Fibroblast of skin of right biceps (primary cell): ENCODE measurements at regions not wholly inside any gene's neighbourhood (a gene's known extent, or its start where the extent isn't known, plus 50 kb on each side); places are given as distances from the start of the nearest gene placed in this dataset.
A peak's percentile ranks its signal among the peaks of the same experiment; 100 is the strongest.

Experiments used
- DNase-seq: peaks from one replicate; pipeline ENCODE4 v3.0.0-alpha.2; 2013

DNA sequence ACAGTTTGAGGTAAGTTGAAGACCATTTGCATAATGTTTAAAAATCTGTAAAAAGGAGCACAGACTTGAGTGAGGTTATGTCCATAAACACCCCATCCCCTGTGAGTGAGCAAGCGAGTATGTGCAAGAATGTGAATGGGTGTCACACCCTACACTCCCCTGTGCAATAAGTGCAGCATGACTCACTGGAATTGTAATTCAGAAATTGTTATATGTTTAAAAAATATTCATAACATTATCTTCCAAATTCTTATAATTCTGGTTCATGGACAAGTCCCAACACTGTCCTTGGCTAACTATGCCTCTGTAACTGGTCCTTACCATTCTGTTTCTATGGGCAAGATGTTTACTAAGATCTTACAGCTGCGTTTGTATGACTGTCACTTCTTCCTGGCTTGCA is 207.8 kb upstream of the FAR2 start:
- peak; percentile 66 for DNase-seq

DNA sequence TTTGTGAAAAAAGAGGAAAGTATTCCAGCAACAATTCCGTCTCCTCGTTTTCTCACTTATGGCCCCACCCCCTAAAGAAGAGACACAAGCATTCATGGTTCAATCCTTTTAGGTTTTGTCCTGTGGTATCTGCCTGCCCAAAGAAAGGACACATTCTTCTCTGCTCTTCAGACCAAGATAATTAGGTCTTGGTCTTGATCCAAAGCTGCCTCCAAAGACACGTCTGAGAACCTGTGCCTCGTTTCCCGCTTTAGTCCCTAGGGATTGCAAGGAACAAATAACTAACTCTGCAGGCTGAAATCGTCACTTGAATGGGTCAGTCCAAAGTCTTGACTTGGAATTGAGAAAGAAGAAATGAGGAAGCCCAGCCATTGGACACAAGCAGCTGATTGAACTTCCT is 202.7 kb upstream of the FAR2 start:
- DNase-seq = no peak

DNA sequence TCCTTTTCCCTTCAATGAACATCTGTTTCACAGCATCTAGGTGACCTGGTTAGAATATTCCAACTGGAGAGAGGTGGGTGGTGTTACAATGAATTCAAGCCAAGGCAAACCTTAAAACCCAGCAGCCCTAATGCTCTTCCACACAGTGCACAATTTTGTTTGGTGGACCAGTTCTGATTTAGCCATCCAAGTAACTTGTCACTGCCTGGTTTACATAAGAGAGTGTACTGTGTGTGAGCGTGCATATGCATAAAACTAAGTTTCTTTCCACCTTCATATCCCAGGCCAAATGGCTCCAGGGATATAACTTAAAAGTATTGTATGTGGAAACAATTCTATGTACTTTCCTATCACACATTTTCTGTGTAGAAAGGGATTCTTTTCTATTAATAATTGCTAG is 200.4 kb upstream of the FAR2 start:
- no peak for DNase-seq

DNA sequence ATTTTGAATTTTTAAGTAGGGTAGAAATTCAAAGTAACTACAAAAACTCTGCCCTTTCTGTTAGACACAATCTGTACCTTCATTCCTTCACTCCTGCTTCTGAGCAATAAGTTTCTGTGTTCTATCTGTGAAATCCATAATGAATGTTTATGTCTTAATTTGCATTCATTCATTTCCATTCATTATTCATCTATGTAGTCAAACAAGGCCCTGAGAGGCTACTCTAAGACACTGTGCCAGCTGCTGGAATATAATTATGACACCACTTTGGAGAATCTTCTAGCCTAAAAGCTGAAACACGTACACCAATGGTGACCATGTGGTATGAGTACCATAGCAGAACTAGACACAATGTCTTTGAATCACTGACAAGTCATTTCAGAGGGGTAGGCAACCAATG is 199.9 kb upstream of the FAR2 start:
- no peak for DNase-seq

DNA sequence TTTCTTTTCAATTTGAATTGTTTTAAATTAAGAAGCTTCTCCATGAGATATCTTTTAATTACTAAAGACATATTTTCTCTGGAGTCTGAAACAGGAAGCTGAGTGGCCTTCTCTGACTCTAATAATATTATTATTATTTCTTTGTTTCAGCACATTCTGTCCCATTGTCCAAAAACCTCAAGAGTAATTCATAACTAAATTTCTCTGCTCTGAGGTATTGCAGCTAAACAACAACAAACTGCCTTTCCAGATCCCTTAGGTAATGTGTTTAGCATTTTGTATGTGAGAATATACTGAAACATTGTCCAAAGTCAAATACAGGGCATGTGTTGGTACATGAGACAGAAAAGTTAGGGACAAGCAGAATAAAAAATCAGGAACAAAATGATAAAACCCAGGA is 199.0 kb upstream of the FAR2 start:
- DNase-seq = no peak

DNA sequence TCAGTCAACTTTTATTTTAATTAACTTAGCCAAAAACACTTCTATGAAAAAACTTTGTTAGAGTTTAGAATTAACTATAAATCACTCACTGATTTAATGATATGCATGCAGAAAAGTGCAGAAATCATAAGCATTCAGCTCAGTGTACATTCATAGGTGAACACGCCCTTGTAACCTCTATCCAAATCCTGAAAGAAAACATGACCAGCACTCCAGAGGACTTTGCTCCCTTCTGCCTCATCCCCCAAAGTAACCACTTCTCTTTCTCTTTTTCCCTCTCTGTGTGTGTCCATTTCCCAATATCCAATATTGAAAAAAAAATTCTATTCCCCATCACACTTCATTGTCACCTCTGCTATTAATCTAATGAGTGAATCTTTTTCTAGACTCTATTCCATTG is 197.1 kb upstream of the FAR2 start:
- DNase-seq = no peak

DNA sequence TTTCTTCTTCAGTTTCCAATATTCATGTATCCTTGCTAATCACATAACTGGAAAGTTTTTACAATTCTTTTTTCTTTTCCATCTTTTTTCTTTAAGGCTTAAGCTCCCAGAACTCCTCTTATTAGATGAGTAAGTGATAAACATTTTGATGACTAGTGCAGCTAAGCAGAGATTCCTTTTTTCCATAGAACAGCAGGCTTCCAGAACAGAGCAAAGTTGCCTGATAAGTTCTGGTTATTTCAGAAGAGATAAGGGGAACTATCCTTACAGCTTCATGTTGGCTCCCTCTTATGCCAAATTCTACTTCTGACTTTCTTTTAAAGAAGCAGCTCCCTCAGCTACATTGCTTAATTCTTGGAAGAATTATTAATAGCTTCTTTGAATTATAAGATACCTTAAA is 194.7 kb upstream of the FAR2 start:
- DNase-seq = no peak

DNA sequence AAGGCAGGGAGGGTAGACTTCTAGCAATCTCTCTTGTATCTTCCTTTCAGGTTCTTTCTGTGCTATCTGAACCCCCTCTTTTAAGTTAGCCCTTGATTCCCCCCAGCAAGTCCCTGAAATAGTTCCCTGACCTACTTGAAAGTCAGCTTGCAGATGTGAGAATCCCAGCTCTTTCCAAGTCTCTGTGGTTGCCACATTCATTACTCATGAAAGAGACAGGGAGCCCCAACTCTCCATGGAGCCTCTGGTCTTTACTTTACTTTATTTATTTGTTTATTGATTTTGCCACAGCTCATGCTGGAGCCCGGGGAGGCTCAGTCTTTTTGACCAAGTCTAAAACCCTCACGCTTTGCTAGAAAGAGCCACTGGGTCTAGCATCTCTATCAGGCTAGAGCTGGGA is 193.6 kb upstream of the FAR2 start:
- no peak for DNase-seq

DNA sequence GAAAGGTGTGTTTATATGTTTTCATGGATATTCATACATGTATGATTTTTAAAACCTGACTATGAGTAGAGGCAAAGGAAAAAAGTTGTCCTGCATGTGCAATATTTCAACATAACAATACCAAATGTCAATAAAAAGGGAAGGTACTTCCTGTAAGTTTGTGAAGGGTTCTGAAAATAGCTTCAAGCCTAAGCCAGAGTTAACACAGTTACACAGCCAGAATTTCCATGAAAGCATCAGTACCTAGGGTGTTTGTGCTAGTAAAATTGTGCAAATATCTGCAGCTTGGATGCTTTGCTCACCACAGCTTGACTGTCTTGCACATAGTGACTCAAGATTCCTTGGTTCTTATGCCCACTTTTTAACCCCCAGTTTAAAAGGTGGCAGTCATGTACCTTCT is 193.1 kb upstream of the FAR2 start:
- no peak for DNase-seq

DNA sequence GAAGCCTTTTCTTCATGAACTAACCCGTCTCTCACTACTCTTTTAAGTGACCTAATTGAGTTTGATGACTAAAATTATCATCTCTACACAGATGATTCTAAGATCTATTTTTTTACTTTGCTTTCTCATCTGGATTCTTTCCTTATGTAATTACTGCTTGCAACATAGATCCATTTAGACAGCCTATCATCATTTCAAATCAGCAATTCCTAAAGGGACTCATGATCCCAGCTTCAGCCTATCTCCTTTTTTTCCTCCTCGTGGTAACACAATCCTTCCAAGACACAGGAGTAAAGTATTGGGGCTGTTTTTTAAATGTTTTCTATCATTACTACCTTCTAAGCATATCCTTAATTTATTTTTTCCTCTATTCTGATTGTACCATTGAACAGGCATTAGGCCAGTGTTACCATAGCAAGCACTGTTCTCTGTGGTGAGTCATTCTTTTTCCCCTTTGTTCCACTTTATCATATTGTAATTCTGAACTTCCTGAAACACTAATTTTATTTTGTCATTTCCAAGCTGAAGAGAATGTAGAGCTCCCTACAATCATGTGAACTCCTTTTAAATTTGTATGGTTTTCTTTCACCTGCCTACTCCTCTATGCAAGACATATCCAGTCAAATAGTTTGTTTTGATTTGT is 190.4 kb upstream of the FAR2 start:
- DNase-seq = peak; percentile 25

DNA sequence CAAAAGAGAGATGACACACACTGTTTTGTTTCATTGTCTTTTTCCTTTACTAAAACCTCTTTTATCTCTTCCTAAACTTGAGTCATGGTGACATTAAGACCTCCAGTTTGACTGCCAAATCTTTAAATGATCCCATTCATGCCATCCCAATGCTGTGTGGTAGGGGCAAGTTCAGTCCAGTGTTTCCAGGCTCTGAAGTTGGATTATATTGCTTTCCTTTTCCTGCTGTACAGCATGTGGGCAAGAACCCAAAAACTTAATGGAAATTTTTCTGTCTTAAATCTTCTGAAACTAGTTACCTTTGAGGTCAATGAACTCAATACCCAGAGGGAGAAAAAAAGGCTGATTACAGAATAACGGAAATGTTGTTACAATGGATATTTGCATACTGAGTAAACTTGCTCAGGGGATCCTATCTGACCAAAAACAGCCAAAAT is 187.1 kb upstream of the FAR2 start:
- DNase-seq = peak; percentile 28

DNA sequence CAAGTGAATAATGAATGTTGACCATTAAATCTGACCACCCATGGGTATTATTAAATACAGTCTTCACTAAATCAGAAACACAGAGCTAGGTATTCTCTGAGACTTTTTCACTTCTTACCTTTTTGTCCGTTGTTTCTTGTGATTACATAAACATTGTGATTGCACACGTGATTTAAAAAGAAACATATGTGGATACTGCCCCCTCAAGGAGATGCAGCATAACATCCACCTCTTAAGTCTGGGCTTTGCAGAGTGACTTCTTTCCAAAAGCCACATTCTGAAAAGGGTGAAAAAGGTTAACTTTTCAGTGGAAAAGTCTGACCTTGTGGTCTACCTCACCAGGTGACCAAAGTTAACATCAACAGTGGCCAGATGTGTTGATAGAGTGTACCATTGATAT is 185.5 kb upstream of the FAR2 start:
- peak; percentile 33 for DNase-seq

DNA sequence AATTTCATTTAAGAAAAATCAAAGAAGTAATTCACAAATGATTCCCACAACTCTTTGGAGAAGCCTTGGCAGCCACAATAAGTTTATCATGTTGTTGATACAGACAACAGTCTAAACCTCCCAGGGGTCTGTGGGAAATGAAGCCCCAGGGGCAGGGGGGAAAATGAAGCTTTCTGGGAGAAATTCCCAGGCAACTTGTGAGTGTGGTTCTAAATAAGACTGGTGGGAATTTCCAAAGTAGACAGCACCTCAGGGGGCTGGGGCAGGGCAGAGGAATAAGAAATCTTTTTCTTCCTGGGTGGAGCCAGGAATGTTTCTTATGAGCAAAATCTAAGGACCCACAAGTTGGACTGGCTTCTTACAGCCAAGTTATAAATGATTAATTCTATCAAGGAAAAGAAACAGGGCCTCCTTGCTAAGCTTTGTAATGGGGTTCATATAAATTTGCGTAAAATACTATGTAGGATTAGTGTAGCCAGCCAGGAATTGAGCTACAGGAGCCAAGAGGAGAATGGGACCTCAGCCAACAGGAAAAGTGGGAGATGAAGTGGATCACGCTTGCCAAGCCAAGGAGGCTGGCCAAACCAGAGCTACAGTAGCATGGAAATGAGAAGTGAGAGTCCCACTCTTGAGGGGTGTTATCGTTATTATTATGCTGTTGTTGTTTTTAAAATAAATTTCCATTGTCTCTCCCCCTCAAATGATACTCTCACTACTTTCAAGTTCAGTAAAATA is 182.9 kb upstream of the FAR2 start:
- peak; percentile 46 for DNase-seq

DNA sequence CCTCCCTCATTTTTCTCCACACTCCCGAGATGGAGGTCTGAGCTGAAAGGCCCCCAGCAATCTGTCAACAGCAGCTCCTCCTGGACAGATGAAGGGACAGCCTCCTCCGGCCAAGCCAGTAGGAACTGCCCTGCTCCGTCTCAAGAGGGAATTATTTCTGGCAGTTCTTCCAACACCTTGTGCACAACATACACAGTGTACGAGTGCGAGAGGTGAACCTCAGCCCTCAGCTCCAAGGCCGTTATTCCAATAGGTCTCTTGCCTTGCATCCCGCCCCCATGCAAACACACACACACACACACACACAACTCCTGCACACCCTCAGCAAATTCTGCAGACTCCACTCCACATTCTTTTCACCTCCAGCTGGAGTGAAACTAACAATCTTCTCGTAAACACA is 181.7 kb upstream of the FAR2 start:
- no peak for DNase-seq

DNA sequence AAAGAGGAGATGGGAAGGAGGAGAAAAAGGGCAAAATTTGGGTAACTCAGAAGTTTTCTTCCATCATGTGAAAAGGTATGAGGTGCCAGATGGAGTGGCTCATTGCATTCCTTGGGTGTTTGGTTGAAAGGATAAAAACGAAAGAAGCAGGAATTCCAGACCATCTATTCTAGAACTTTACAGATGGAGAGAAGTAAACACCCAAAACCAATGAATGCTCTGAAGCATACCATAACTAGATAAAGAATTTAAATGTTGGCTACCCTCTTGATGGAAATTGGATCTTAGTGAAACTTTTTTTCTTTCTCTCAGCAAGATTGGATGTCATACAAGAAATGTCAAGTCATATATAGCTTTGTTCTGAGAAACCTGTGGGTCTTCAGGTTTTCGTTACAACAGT is 175.6 kb upstream of the FAR2 start:
- no peak for DNase-seq

DNA sequence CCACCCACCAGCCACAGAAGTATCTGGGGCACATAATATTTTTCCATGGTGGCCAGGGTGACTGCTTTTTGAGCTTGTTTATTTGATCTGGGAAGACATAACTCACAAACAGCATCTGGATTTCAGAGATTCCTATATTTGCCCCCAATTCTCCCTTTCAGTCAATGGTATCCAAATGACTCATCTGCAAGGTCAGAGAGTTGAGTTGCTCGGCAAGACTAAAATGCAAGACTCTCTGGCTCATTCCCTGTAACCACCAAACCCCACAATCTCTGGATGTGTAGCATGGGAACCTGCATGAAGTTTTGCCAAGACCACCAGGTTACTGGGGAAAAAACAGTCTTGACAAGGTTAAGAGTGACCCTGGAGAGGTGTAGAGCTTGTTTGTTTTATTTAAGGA is 174.9 kb upstream of the FAR2 start:
- DNase-seq = peak; percentile 60

DNA sequence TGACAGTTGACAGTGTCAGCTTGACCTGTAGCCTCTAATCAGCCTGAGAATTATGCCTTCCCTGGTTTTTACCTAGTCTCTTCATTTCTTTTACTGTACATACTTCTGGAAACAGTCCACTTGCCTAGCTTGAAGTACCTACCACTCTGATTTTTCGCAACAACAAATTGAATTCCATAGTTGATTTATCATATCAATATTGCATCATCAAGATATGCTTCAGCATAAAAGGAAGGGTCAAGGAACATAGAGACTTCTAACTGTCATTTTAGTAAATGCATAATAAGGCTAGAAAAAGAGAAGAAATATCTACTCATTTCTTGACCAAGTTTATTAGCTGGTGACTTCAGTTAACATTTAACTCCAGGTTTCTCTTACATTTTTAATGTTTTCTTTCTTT is 174.2 kb upstream of the FAR2 start:
- DNase-seq = no peak

DNA sequence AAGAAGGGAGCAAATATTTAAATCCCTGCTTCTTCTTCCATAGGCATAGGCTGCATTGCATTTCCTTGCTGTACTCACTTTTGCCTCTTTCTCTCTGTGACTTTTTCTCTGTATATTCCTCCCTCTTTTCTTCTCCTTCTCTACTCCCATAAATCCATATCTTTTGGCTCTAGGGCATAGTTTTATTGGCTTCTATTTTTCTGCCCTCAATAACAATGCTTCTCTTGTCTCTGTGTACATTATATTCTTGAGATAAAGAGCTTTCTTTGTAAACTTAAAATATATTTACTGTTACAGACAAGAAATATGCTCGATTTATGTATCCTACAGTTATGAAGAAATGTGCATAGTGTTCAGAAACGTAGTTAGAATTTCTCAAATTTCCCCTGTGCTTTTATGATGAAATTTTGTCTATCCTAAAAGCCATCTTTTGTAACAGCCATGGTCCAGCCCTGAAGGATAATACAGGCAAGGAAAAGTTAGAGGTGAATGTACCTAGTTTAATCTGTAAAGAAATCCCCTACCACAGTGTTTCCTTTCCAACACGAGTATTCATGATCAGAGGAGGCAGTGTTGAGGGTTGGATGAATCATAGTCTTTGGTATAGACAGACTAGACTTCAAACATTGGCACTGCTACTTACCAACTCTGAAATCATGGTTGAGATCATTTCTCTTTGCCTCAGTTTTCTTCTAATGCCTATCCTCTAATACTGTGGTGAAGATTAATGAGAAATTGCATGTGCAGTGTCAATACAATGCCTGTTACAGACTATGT is 173.3 kb upstream of the FAR2 start:
- DNase-seq = no peak

DNA sequence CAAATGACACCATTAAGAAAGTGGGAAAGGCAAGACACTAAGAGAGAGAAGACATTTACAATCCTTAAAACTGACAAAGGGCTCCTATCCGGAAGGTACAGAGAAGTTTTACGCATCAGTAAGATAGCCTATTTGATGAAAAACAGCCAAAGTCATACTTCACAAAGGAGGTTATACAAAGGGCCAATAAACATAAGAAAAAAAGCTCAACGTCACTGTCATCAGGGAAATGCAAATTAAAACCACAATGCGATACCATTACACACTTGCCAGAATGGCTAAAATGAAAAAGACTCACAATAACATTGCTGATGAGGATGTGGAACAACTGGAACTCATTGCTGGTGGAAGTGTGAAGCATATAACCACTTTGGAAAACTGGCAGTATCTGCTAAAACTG is 168.6 kb upstream of the FAR2 start:
- no peak for DNase-seq

DNA sequence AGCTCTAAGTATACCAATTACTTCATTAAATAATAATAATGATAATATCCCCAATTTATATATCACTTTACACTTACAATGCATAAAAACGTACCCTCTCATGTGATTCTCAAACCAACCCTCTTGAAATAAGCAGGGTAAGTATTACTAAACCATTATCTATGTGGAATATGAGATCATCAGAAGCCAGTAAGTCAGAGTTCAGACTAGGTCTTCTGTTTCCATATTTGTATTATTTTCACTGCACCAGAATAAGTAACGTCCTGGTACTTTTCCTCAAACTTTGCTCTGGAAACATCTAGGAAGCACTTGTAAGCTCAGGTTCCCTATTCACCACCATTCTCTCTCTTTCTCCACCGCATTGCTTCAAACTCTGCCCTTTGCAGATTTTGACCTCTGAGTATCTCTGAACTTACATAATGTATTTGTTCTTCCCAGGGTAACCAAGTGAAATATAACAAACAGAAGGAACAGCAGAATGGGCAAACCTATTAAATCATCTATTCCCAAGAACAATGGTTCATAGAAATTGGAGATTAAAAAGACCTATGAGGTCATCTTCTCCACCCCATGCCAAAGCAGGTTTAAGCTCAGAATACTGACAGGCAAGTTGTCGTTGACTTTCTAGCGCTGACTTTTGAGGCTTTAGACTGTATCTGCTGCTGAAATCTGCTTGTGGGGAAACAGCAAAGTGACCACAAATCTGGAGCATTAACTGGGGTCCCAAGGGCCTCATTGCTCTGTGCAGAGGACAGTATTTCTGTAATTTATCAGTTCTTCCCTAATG is 161.3 kb upstream of the FAR2 start:
- DNase-seq = no peak

DNA sequence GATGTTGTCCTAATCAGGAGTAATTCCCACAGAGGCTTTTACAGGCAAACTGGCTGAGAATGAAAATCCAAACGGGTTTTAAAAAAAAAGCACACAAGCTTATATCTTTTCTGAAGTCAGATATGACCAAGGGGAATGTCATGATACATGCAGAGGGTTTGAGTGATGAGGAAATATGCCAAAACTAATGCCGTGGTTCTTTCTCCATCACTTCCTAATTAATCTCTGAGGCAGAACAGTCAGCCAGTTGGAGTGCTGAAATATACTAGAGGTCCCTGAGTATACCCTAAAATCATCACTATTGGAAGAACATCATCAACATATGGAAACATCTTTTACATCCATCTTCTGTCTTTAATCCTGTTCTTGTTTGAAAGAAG is 160.8 kb upstream of the FAR2 start:
- peak; percentile 27 for DNase-seq

DNA sequence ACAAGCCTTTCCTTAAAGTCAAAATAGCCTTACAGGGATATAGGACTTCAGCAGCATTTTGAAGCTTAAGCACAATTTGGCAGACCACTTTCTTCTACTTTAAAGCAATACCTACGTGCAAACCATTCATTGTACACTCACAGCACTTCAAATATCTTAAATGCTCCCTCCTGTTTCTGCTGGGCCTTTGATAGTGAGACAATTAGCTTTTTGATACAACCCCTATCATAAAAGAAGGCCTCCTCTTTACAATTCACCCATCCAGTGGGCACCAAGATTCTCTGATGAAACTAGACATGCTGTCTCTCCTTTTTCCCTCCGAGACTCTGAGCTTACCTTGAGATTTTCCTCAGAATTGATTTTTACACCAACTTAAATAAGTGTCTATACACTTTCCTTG is 157.5 kb upstream of the FAR2 start:
- no peak for DNase-seq

DNA sequence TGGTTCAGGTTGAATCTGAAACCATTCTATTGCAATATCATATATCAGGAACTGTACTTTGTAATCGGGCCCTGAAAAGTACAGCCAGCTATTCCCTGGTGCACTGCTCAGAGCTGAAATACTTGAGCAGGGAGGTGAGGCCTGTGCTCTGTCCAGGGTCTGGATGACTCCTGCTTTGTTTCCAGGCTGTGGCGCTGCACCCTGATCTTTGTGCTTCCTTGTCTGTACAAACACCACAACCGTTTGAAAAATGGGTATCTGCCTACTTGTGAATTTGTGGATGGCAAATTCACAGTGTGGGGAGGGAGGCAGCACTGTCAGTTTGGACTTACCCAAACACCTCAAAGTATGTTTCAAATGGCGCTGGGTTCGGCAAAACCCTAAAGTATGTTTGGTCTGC is 155.4 kb upstream of the FAR2 start:
- DNase-seq = no peak
